Mesodermal cell (in vitro differentiated cells): ENCODE measurements at regions not wholly inside any gene's neighbourhood (a gene's known extent, or its start where the extent isn't known, plus 50 kb on each side); places are given as distances from the start of the nearest gene placed in this dataset.

Source experiments
- H3K27ac ChIP-seq: 2 replicates; pipeline ENCODE4 v1.7.0; 2013; ENCODE audit warnings: mild to moderate bottlenecking, low read depth, low read length, moderate library complexity; ENCODE audit not compliant: severe bottlenecking
- H3K36me3 ChIP-seq: 2 replicates; pipeline ENCODE4 v1.7.1; 2013; ENCODE audit warnings: mild to moderate bottlenecking, low read length, moderate library complexity; ENCODE audit not compliant: control insufficient read depth, insufficient read depth
- H3K4me1 ChIP-seq: one replicate; pipeline ENCODE4 v1.7.1; 2013; ENCODE audit warnings: mild to moderate bottlenecking, low read length; ENCODE audit not compliant: insufficient read depth, control insufficient read depth, poor library complexity, severe bottlenecking
- H3K4me3 ChIP-seq: 2 replicates; pipeline ENCODE4 v1.7.0; 2013; ENCODE audit warnings: low read length, control low read depth, mild to moderate bottlenecking; ENCODE audit not compliant: insufficient read depth, poor library complexity, severe bottlenecking; ENCODE audit errors: extremely low read depth
- H3K9me3 ChIP-seq: 2 replicates; pipeline ENCODE4 v1.7.1; 2013; ENCODE audit warnings: mild to moderate bottlenecking, low read length, moderate library complexity; ENCODE audit not compliant: control insufficient read depth
- WGBS, 2 experiments: methylation state at CpG; one replicate each; pipeline ENCODE4 v1.1.5; 2013; ENCODE audit warnings: missing lambda C conversion rate in 2 of 2; ENCODE audit not compliant: insufficient coverage in 2 of 2; 5-methylcytosine and 5-hydroxymethylcytosine counted together

GRCh38 chr4:160981083-160981482, 1182.7 kb downstream of the FSTL5 start:
- H3K4me1 ChIP-seq = no peaks in the 10 kb centered on the region
- 86 to 88% methylated on average over 2 of the region's 2 CpGs for WGBS, 2 experiments
- H3K27ac ChIP-seq = no peak overlapping the region
- H3K9me3 ChIP-seq = no peaks in the 10 kb centered on the region
- H3K4me3 ChIP-seq = no peak overlapping the region
- H3K36me3 ChIP-seq = no peaks in the 10 kb centered on the region

DNA sequence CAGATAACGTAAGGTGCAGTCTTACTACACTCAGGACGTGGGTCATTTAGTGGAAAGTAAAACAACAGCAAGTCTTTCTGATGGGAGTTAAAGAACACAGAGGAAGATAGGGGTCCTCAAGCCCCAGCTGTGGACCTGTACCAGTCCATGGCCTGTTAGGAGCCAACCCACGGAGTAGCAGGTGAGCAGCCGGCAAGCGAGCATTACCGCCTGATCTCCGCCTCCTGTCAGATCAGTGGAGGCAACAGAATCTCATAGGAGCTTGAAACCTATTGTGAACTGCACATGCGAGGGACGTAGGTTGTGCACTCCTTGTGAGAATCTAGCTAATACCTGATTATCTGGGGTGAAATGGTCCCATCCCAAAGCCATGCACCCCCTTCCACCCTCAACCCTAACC, 1180.8 kb downstream of the FSTL5 start:
- Histone ChIP-seq H3K36me3 (no peaks in the 10 kb centered on the region), H3K27ac (no peak overlapping the region), H3K4me1 (no peaks in the 10 kb centered on the region), H3K4me3 (no peak overlapping the region), H3K9me3 (no peaks in the 10 kb centered on the region)
- WGBS, 2 experiments = 90 to 93% methylated on average over 7 to 9 of the region's 9 CpGs

- WGBS, 2 experiments = 87 to 93% methylated on average over 4 to 7 of the region's 8 CpGs
- H3K36me3 ChIP-seq = no peaks in the 10 kb centered on the region
These were observed 1161.4 kb downstream of the FSTL5 start for GRCh38 chr4:161002386-161002785.

DNA sequence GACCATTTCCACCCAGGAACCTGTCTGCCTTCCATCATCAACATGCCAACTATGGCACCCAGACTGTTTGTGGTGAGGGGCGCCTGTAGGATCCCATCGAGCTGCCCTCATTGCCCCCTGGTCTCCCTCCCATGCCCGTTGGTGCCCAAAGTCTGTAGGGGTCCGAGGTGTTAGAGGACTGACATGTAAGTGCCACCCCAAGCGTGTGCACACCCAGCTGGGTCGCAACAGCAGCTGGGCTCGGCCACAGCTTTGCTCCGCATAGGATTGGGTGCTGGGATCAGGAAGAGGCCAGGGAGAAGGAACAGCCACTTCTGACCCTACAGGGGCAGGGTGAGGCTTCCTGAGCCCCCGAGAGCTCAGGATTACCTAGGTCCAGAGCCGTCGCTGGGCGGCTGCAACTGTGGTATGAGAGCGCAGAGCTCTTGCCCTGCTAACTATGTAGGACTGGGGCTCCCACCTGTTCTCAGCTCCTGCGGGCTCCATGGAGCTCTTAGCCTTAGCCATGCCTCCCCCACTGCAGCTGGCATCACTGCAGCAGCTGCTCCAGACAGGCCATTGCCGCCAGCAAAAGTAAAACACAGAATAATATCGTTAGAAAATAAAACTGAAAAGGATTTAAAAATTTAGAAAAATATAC, 1160.3 kb downstream of the FSTL5 start:
- 88 to 93% methylated on average over 11 to 12 of the region's 16 CpGs for WGBS, 2 experiments
- H3K36me3 ChIP-seq = no peaks in the 10 kb centered on the region
- H3K9me3 ChIP-seq = no peaks in the 10 kb centered on the region
- no peak overlapping the region for H3K27ac ChIP-seq
- H3K4me3 ChIP-seq = no peak overlapping the region
- no peaks in the 10 kb centered on the region for H3K4me1 ChIP-seq

More at GRCh38 chr4:161002386-161002785, 1161.4 kb downstream of the FSTL5 start:
- no peak overlapping the region for H3K4me3 ChIP-seq
- H3K4me1 ChIP-seq = no peaks in the 10 kb centered on the region
- H3K9me3 ChIP-seq = no peaks in the 10 kb centered on the region
- H3K27ac ChIP-seq = no peak overlapping the region

- Histone ChIP-seq H3K4me1 (no peaks in the 10 kb centered on the region), H3K36me3 (no peaks in the 10 kb centered on the region), H3K27ac (no peak overlapping the region), H3K4me3 (no peak overlapping the region), H3K9me3 (no peaks in the 10 kb centered on the region)
- 33% methylated on average over 1 of the region's 2 CpGs; no CpG with 5 or more reads in 1 of the 2 experiments for WGBS, 2 experiments
These were observed 1158.1 kb downstream of the FSTL5 start for GRCh38 chr4:161005746-161006145.

GRCh38 chr4:161008527-161008926, 1155.3 kb downstream of the FSTL5 start:
- H3K4me1 ChIP-seq = no peaks in the 10 kb centered on the region
- no peak overlapping the region for H3K4me3 ChIP-seq
- no peaks in the 10 kb centered on the region for H3K36me3 ChIP-seq
- H3K27ac ChIP-seq = no peak overlapping the region
- WGBS, 2 experiments = no CpG with 5 or more reads among the region's 2 CpGs
- no peaks in the 10 kb centered on the region for H3K9me3 ChIP-seq

DNA sequence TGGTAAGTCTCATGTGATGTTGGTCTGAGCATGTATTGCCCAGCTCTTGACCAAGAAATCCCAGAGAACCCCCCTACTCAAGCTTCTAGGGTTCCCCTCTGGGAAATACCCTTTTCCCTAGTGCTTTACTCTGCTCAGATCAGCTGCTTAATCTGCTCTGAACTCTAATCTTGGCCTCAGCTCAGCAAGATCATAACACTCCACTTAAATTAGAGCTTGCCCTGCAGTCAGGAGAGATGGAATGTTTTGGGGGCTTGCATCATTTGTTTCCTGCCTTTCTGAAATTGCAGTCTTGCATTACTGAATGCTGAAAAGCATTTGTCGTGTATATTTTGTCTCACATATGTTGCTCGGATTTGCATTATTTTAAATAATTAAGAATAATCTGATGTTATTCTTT, 1153.6 kb downstream of the FSTL5 start:
- Histone ChIP-seq H3K4me3 (no peak overlapping the region), H3K4me1 (no peaks in the 10 kb centered on the region), H3K36me3 (no peaks in the 10 kb centered on the region), H3K27ac (no peak overlapping the region), H3K9me3 (no peaks in the 10 kb centered on the region)
- WGBS, 2 experiments = 100% methylated on average over 1 of the region's 2 CpGs; no CpG with 5 or more reads in 1 of the 2 experiments
